GM12865 (cell line): ENCODE measurements at regions not wholly inside any gene's neighbourhood (a gene's known extent, or its start where the extent isn't known, plus 50 kb on each side); places are given as distances from the start of the nearest gene placed in this dataset.
A peak's percentile ranks its signal among the peaks of the same experiment; 100 is the strongest.

Experiments
- DNase-seq: peaks from one replicate; pipeline ENCODE4 v3.0.0; 2010; ENCODE audit warnings: low read depth
- H3K4me3 ChIP-seq: 2 replicates; pipeline ENCODE4 v1.5.1; 2011; ENCODE audit warnings: mild to moderate bottlenecking, low read depth, low read length, control low read depth
- TF ChIP-seq, protein P1 (sequence below): IDR thresholded peaks from 2 replicates; pipeline ENCODE4 v1.5.1; 2011; ENCODE audit warnings: low read length, control low read depth, low read depth, inconsistent platforms; ENCODE audit not compliant: insufficient read depth; ENCODE audit errors: missing control alignments

DNA sequence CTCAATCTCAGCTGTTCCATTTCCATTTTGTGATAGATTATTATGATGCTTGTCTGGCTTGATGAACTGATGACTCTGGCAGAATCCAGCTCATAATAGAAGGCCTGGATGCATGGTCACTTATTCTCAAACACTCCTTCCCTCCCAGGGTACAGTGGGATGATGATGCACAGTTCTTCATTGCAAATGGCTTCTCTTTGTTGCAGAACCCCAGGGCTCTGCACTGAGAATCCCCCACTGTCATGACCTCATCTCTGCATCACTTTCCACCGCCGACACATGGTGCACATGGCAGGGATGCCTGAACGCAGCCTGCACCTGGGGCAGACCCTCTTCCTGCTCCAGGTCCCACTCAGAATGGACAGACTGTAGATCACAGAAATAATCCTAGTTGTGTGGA is 515.6 kb upstream of the NR2F2 start:
- H3K4me3 ChIP-seq: no peak overlapping the region
- TF ChIP-seq, protein P1, sequence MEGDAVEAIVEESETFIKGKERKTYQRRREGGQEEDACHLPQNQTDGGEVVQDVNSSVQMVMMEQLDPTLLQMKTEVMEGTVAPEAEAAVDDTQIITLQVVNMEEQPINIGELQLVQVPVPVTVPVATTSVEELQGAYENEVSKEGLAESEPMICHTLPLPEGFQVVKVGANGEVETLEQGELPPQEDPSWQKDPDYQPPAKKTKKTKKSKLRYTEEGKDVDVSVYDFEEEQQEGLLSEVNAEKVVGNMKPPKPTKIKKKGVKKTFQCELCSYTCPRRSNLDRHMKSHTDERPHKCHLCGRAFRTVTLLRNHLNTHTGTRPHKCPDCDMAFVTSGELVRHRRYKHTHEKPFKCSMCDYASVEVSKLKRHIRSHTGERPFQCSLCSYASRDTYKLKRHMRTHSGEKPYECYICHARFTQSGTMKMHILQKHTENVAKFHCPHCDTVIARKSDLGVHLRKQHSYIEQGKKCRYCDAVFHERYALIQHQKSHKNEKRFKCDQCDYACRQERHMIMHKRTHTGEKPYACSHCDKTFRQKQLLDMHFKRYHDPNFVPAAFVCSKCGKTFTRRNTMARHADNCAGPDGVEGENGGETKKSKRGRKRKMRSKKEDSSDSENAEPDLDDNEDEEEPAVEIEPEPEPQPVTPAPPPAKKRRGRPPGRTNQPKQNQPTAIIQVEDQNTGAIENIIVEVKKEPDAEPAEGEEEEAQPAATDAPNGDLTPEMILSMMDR: no peak

DNA sequence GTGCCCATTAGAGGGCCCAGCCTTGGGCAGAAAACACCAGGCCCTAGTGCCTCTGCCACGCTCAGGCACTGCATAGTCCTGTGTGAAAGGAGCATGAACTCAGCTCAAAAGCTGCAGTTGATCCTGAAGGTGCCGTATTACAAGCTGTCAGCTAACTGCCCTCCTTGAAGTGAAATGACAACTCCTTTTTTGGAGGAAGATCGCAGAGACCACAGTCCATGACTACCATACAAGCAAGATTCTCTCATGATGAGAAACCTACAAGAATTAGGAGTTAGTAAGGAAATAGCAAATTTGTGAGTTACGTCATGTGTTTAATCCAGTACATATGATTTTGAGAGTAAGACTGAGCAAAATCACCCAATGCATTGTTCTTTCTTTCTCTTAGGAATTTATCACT is 513.9 kb upstream of the NR2F2 start:
- TF ChIP-seq, protein P1: no peak
- DNase-seq: no peak

More for the DNA sequence above, 515.6 kb upstream of the NR2F2 start:
- no peak for DNase-seq

DNA sequence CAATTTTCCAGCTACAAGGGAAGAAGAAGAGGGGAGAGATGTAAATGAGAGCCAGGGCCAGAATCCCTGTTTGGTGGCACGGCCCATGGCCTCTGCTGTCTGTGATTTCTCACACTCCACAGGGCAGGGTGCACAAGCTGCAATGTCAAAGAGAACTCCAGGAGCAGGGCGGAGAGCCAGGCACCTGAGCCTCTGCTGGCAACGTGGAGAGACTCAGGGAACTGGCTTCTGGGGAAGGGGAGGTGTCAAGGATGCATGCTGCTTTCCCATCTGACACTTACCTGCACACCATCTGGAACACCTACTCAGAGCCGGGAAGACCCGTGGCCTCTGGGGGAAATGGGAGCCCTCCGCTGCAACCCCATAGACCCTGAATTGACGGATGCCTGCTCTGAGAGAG is 507.5 kb upstream of the NR2F2 start:
- no peak for DNase-seq
- no peak overlapping the region for H3K4me3 ChIP-seq
- TF ChIP-seq, protein P1: no peak

More for the DNA sequence above, 513.9 kb upstream of the NR2F2 start:
- H3K4me3 ChIP-seq: no peak overlapping the region

DNA sequence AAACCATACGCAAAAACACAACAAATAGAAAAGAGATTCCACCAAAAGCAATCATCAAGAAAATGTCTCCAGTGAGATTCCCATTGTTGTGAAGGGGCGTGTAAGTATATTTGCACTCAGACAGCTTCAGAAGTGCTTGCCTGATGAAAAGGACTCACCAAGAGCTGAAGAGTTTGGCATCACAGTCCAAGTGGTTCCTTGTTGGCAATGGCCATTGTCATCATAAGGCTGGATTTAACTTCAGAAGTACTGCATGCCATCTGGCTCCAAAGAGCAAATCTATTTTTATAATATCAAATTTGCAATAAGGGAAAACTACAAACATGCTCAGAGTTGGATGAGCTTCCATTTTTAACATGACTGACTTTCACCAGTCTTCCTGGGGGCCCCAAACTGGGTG is 505.3 kb upstream of the NR2F2 start:
- TF ChIP-seq, protein P1: no peak
- DNase-seq: no peak
- H3K4me3 ChIP-seq: no peak overlapping the region

GRCh38 chr15:95825671-95826411 is 504.7 kb upstream of the NR2F2 start:
- TF ChIP-seq, protein P1: no peak
- DNase-seq: no peak
- no peak overlapping the region for H3K4me3 ChIP-seq

GRCh38 chr15:95826412-95827195 is 503.9 kb upstream of the NR2F2 start:
- DNase-seq: peak; percentile 44
- TF ChIP-seq, protein P1: peak; percentile 37
- H3K4me3 ChIP-seq: no peak overlapping the region
